KMS-11 (cell line): ENCODE measurements at regions not wholly inside any gene's neighbourhood (a gene's known extent, or its start where the extent isn't known, plus 50 kb on each side); places are given as distances from the start of the nearest gene placed in this dataset.

ENCODE experiments used
- H2AFZ ChIP-seq: fragments of 200-600 bp; sonication (generic); 2 replicates; pipeline ENCODE4 v1.6.1; 2016; ENCODE audit warnings: antibody characterized with exemption, mixed run types, low read depth
- H3K27ac ChIP-seq: fragments of 200-600 bp; sonication (generic); 2 replicates; pipeline ENCODE4 v1.6.1; 2016; ENCODE audit warnings: mild to moderate bottlenecking, mixed run types
- H3K27me3 ChIP-seq: fragments of 200-600 bp; sonication (generic); 2 replicates; pipeline ENCODE4 v1.6.1; 2017; ENCODE audit warnings: mild to moderate bottlenecking, low read depth, mixed run types, moderate library complexity; ENCODE audit not compliant: insufficient read depth
- H3K36me3 ChIP-seq: fragments of 200-600 bp; sonication (generic); 2 replicates; pipeline ENCODE4 v1.6.1; 2017; ENCODE audit warnings: mild to moderate bottlenecking, mixed run types; ENCODE audit not compliant: insufficient read depth
- H3K4me1 ChIP-seq: fragments of 200-600 bp; sonication (generic); 2 replicates; pipeline ENCODE4 v1.6.1; 2016; ENCODE audit warnings: mild to moderate bottlenecking, low read depth, mixed run types; ENCODE audit not compliant: poor library complexity, severe bottlenecking
- H3K4me2 ChIP-seq: fragments of 200-600 bp; sonication (generic); 2 replicates; pipeline ENCODE4 v1.7.0; 2016; ENCODE audit warnings: mild to moderate bottlenecking, mixed run types
- H3K4me3 ChIP-seq: fragments of 200-600 bp; sonication (generic); IDR thresholded peaks from 2 replicates; pipeline ENCODE4 v1.6.1; 2017; ENCODE audit warnings: low read depth, low read length, mixed read lengths; ENCODE audit not compliant: insufficient read depth
- H3K79me2 ChIP-seq: fragments of 200-600 bp; sonication (generic); 2 replicates; pipeline ENCODE4 v1.6.1; 2016; ENCODE audit warnings: low read depth, mixed run types; ENCODE audit not compliant: insufficient read depth
- H3K9ac ChIP-seq: fragments of 200-600 bp; sonication (generic); 2 replicates; pipeline ENCODE4 v1.6.1; 2016; ENCODE audit warnings: mild to moderate bottlenecking, mixed run types
- H4K20me1 ChIP-seq: fragments of 200-600 bp; sonication (generic); 2 replicates; pipeline ENCODE4 v1.6.1; 2016; ENCODE audit warnings: mild to moderate bottlenecking, mixed run types; ENCODE audit not compliant: insufficient read depth
- CTCF ChIP-seq: fragments of 200-600 bp; sonication (generic); conservative IDR thresholded peaks from 2 replicates; pipeline ENCODE4 v1.6.1; 2017; ENCODE audit warnings: low read depth, mild to moderate bottlenecking, antibody characterized with exemption, low read length, moderate library complexity, mixed read lengths

GRCh38 chr2:192775011-192775410, 580.3 kb upstream of the TMEFF2 start:
- no peak overlapping the region for H3K4me2 ChIP-seq
- no peaks in the 10 kb centered on the region for H3K4me1 ChIP-seq
- no peaks in the 10 kb centered on the region for H3K36me3 ChIP-seq
- H3K27me3 ChIP-seq, result no peaks in the 10 kb centered on the region
- no peak overlapping the region for H2AFZ ChIP-seq
- H3K27ac ChIP-seq, result no peak overlapping the region
- H3K9ac ChIP-seq, result no peak overlapping the region
- H4K20me1 ChIP-seq, result no peaks in the 10 kb centered on the region
- H3K4me3 ChIP-seq, result no peak overlapping the region
- no peak for TF ChIP-seq CTCF
- H3K79me2 ChIP-seq, result no peaks in the 10 kb centered on the region

- Histone ChIP-seq H3K9ac (no peak overlapping the region), H3K27me3 (no peaks in the 10 kb centered on the region), H4K20me1 (no peaks in the 10 kb centered on the region), H3K27ac (no peak overlapping the region), H3K36me3 (no peaks in the 10 kb centered on the region), H3K79me2 (no peaks in the 10 kb centered on the region), H3K4me2 (no peak overlapping the region), H2AFZ (no peak overlapping the region), H3K4me1 (no peaks in the 10 kb centered on the region), H3K4me3 (no peak overlapping the region)
- TF ChIP-seq CTCF, result no peak
Measured at GRCh38 chr2:192773044-192773443, 578.3 kb upstream of the TMEFF2 start.

- peak; percentile 39; the same call in 1 of the 2 replicates for TF ChIP-seq CTCF
- Histone ChIP-seq H3K4me2 (no peak overlapping the region), H3K4me3 (no peak overlapping the region), H3K27me3 (no peaks in the 10 kb centered on the region), H4K20me1 (no peaks in the 10 kb centered on the region), H3K4me1 (no peaks in the 10 kb centered on the region), H3K79me2 (no peaks in the 10 kb centered on the region), H3K27ac (no peak overlapping the region), H3K9ac (no peak overlapping the region), H2AFZ (no peak overlapping the region), H3K36me3 (no peaks in the 10 kb centered on the region)
Measured at GRCh38 chr2:192749611-192750200, 555.0 kb upstream of the TMEFF2 start.

GRCh38 chr2:192741889-192742288, 547.2 kb upstream of the TMEFF2 start:
- Histone ChIP-seq H3K27me3 (no peaks in the 10 kb centered on the region), H4K20me1 (no peaks in the 10 kb centered on the region)
- no peak for TF ChIP-seq CTCF

More at GRCh38 chr2:192741889-192742288, 547.2 kb upstream of the TMEFF2 start:
- no peaks in the 10 kb centered on the region for H3K36me3 ChIP-seq
- H2AFZ ChIP-seq, result no peak overlapping the region
- H3K79me2 ChIP-seq, result no peaks in the 10 kb centered on the region
- no peak overlapping the region for H3K9ac ChIP-seq
- H3K27ac ChIP-seq, result no peak overlapping the region
- H3K4me1 ChIP-seq, result no peaks in the 10 kb centered on the region
- H3K4me3 ChIP-seq, result no peak overlapping the region
- H3K4me2 ChIP-seq, result no peak overlapping the region
